Lower leg skin (tissue), 4 donors: ENCODE measurements at regions not wholly inside any gene's neighbourhood (a gene's known extent, or its start where the extent isn't known, plus 50 kb on each side); places are given as distances from the start of the nearest gene placed in this dataset.
"Not testable (repeated sequence)": the region's sequence is repeated elsewhere in the genome, so short reads cannot be mapped to it uniquely, and the experiment has no call there.

Experiments used
- DNase-seq, 2 donors: peaks; one replicate each; pipeline ENCODE4 v3.0.0-alpha.2; 2019; ENCODE audit warnings: low spot score in 2 of 2
- H3K4me3 ChIP-seq: fragments of 200-600 bp; sonication (generic); 2 replicates; pipeline ENCODE4 v1.5.1; 2017; ENCODE audit warnings: mild to moderate bottlenecking, low read depth; ENCODE audit not compliant: poor library complexity, severe bottlenecking
- POLR2A ChIP-seq, 2 donors: fragments of 450-650 bp; IDR thresholded peaks; one replicate each; pipeline ENCODE4 v1.6.1; 2016 to 2017; ENCODE audit warnings: antibody characterized with exemption in 2 of 2, mild to moderate bottlenecking in 1 of 2, moderate library complexity in 1 of 2
- WGBS, 2 donors: methylation state at CpG; one replicate each; pipeline ENCODE4 v1.1.5; 2018; 5-methylcytosine and 5-hydroxymethylcytosine counted together
- intact Hi-C: fragments of 100-400 bp; cut with DNase I; formaldehyde crosslinking; loops from one replicate; pipeline ENCODE4 v1.15.0; 2023; ENCODE audit warnings: low total_unique reads
- TF ChIP-seq, protein P1 (sequence below), 3 donors: fragments of 450-650 bp; IDR thresholded peaks; one replicate each; pipeline ENCODE4 v1.5.1; 2016; ENCODE audit warnings: antibody characterized with exemption in 3 of 3, mild to moderate bottlenecking in 3 of 3, moderate library complexity in 2 of 3

DNA sequence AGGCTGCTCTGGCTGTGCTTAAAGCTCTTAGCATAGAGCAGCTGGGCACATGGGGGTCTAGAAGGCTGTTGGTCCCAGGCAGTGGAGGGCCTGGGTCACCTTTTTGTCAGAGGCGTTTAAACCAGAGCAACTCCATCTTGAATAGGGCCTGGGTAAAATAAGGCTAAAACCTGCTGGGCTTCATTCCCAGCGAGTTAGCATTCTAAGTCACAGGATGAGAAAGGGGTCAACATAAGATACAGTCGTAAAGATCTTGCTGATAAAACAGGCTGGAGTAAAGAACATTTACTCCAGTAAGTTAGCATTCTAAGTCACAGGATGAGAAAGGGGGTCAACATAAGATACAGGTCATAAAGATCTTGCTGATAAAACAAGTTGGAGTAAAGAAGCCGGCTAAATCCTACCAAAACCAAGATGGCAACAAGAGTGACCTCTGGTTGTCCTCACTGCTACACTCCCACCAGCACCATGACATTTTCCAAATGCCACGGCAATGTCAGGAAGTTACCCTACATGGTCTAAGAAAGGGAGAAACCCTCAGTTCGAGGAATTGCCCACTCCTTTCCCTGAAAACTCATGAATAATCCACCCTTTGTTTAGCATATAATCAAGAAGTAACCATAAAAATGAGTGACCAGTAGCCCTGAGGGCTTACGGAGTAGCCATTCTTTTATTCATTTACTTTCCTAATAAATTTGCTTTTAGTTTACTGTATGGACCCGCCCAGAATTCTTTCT, 96.8 kb upstream of the PCBD1 start:
- intact Hi-C loops, result no loop called here
- WGBS, 2 donors, result 71 to 77% methylated on average over 8 of the region's 8 CpGs
- no peak overlapping the region for H3K4me3 ChIP-seq
- TF ChIP-seq, protein P1, sequence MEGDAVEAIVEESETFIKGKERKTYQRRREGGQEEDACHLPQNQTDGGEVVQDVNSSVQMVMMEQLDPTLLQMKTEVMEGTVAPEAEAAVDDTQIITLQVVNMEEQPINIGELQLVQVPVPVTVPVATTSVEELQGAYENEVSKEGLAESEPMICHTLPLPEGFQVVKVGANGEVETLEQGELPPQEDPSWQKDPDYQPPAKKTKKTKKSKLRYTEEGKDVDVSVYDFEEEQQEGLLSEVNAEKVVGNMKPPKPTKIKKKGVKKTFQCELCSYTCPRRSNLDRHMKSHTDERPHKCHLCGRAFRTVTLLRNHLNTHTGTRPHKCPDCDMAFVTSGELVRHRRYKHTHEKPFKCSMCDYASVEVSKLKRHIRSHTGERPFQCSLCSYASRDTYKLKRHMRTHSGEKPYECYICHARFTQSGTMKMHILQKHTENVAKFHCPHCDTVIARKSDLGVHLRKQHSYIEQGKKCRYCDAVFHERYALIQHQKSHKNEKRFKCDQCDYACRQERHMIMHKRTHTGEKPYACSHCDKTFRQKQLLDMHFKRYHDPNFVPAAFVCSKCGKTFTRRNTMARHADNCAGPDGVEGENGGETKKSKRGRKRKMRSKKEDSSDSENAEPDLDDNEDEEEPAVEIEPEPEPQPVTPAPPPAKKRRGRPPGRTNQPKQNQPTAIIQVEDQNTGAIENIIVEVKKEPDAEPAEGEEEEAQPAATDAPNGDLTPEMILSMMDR (IDR thresholded peaks at IDR 0.05), result no peak
- TF ChIP-seq POLR2A (IDR thresholded peaks at IDR 0.05), result no peak
- no peak for DNase-seq

DNA sequence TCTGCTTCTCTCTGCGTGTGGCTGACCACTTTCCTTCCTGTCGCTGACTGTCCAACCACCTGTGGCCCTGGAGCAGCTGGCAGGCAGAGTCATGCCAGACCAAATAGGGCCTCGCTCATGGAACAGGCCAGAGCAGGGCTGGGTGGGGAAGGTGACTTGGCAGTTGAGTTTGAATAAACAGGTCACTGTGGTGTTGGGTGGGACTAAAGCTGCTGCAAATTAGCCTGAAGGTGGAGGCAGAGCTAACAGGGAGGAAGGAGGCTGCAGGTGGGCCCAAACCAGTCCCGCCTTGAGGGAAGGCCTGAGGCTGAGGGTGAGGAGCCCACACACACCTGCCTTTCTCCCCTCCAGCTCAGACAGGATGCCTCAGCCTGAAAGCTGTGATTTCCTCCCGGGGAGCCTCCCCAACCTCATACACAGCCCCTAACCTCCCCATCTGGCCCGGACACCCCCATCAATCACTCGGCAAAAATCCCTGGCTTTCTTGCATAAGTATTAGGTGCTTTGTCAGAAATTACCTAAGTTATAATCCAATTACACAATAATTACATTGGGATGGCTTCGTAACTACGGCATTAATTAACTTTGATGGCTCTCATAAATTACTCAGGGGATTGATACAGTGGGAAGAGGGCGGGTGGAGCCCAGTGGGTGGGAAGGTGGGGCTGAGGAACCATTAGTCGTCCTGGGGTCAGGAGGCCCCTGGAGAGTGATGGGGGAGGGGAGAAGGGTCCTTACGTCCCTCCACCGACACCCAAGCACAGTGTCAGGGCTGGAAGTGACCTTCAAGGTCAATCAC, 97.7 kb upstream of the PCBD1 start:
- H3K4me3 ChIP-seq, result no peak overlapping the region
- no peak for DNase-seq
- TF ChIP-seq, protein P1 (IDR thresholded peaks at IDR 0.05), result no peak
- no peak for TF ChIP-seq POLR2A (IDR thresholded peaks at IDR 0.05)
- WGBS, 2 donors, result 43 to 53% methylated on average over 13 of the region's 13 CpGs
- intact Hi-C loops, result no loop called here

DNA sequence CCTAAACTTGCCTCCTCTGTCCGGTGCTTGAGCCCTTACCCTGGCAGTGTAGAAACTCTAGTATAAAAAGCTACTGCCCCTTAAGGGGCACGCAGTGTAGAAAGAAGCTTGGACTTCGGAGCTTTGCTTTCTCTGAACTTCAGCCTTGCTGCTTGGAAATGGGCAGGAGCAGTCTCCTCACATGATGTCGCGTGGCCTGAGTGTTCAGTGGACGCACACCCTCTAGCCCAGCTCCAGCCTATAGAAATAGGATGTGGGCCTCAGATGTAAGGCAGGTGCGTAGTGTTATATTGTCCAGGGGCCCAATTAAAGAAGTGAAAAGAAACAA, 98.2 kb upstream of the PCBD1 start:
- TF ChIP-seq, protein P1 (IDR thresholded peaks at IDR 0.05), result no peak
- TF ChIP-seq POLR2A (IDR thresholded peaks at IDR 0.05), result no peak
- 83 to 90% methylated on average over 7 of the region's 7 CpGs for WGBS, 2 donors
- no peak overlapping the region for H3K4me3 ChIP-seq
- no peak for DNase-seq
- intact Hi-C loops, result no loop called here

DNA sequence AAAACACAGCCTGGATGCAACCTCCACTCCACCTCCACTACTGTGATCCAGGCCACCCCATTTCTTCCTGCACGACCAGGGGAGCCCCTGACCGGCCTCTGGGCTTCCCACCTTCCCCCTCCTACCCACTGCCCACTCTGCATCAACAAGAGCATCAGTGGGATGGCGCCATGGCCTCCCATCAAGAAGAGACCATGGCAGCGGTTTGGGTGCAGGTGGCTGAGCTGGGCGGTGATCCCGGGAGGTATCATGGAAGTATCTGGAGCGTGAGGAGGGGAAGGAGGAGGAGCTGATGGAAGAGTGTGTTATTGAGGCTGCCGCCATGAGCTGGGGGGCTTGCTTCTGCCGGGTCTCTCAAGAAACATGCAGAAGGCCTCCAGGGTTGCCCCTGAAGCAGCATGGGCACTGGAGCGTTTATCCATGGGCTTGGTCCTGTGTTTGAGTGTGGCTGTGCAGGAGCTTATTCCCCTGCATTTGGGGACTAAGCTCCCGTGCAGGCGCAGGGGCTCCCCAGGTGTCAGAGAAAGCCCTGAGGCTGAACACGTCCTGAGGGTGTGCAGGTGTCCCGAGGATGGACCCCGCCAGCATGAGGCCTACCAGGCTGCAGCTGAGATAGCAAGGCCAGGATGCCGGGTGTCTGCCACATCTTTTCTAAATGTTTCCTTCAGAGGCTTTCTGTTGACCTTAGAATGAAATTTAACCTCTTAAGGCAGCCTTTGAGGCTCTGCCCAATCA, 99.2 kb upstream of the PCBD1 start:
- H3K4me3 ChIP-seq, result no peak overlapping the region
- no peak for DNase-seq
- TF ChIP-seq, protein P1 (IDR thresholded peaks at IDR 0.05), result no peak
- no peak for TF ChIP-seq POLR2A (IDR thresholded peaks at IDR 0.05)
- WGBS, 2 donors, result 85 to 86% methylated on average over 16 of the region's 16 CpGs
- intact Hi-C loops, result no loop called here

DNA sequence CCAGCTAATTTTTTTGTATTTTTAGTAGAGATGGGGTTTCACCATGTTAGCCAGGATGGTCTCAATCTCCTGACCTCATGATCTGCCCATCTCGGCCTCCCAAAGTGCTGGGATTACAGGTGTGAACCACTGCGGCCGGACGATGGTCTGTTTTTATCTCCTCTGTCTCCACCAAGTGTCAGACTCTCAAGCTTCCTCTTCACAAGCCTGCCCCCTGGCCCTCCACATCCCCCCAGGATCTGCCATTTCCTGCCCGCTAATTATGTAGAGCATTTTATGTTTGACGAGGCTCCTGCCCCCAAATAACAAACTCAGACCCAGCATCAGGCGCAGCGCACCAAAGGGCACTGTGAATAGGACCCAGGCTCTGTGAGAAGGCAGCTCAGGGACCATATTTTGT, 101.8 kb upstream of the PCBD1 start:
- intact Hi-C loops, DNase-seq, H3K4me3 ChIP-seq: not testable (repeated sequence)
- 73 to 84% methylated on average over 8 of the region's 8 CpGs for WGBS, 2 donors

DNA sequence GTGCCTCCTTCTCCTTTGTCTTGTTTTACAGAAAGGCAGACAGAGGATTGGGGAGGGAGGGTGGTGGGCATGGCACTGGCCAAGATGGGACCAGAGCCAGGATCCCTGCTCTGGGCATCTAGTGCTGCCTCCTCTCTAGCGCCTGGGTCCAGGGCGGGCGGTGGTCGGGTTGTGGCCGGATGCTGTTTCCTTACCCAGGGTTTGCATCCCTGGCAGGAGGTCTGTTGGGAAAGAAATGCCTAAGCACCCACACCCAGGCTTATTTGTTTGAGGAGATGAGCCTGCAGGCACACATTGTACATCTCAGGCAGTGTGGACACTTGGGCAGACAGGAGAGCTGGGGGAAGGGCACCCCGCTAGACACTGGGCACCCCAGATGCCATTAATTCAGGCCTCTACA, 102.3 kb upstream of the PCBD1 start:
- intact Hi-C loops, result no loop called here
- no peak overlapping the region for H3K4me3 ChIP-seq
- TF ChIP-seq, protein P1 (IDR thresholded peaks at IDR 0.05), result no peak
- no peak for TF ChIP-seq POLR2A (IDR thresholded peaks at IDR 0.05)
- WGBS, 2 donors, result 80 to 97% methylated on average over 5 to 6 of the region's 6 CpGs
- no peak for DNase-seq
